IMR-90 (cell line): ENCODE measurements at regions not wholly inside any gene's neighbourhood (a gene's known extent, or its start where the extent isn't known, plus 50 kb on each side); places are given as distances from the start of the nearest gene placed in this dataset.

Experiments used
- ATAC-seq: fragments of 200-7000 bp; cut with Tn5 transposase; 2 replicates; pipeline ENCODE4 v1.9.1; 2020; ENCODE audit warnings: low read depth, mild to moderate bottlenecking, moderate library complexity
- BruUV-seq: library from RNA; stranded (reverse); fragments of 400-500 nt; replicated peaks from 2 replicates; lab custom pipeline; 2021; lab: Mats Ljungman, UMichigan
- CTCF ChIA-PET: fragments of 300-600 bp; formaldehyde crosslinking; extraction: SDS; loops from one replicate; lab custom pipeline; 2021; ENCODE audit warnings: antibody characterized with exemption; lab: Yijun Ruan, JAX
- POLR2A ChIA-PET: fragments of 300-600 bp; sonication (Branson Sonifier 250); formaldehyde crosslinking; loops from one replicate; lab custom pipeline; 2022; ENCODE audit warnings: antibody characterized with exemption; ENCODE audit not compliant: unreplicated experiment; lab: Charles Lee
- DNase-seq: peaks from one replicate; pipeline ENCODE4 v3.0.0; 2013
- H2AFZ ChIP-seq: replicated peaks from 2 replicates; pipeline ENCODE3; 2013; ENCODE audit warnings: low read length, mild to moderate bottlenecking; ENCODE audit not compliant: poor library complexity
- H2AK5ac ChIP-seq: 2 replicates; pipeline ENCODE4 v1.6.1; 2013; ENCODE audit warnings: low read depth, low read length, inconsistent platforms
- H2AK9ac ChIP-seq: replicated peaks from 2 replicates; pipeline ENCODE3; 2013; ENCODE audit warnings: mild to moderate bottlenecking, low read depth, low read length, moderate library complexity; ENCODE audit not compliant: poor library complexity
- H2BK120ac ChIP-seq: 2 replicates; pipeline ENCODE4 v1.6.1; 2013; ENCODE audit warnings: low read depth, low read length, inconsistent platforms
- H2BK15ac ChIP-seq: 3 replicates; pipeline ENCODE4 v1.6.1; 2013; ENCODE audit warnings: low read depth, low read length, inconsistent platforms
- H2BK20ac ChIP-seq: 2 replicates; pipeline ENCODE4 v1.6.1; 2013; ENCODE audit warnings: low read depth, mild to moderate bottlenecking, inconsistent platforms, low read length, moderate library complexity
- H2BK5ac ChIP-seq: 2 replicates; pipeline ENCODE4 v1.6.1; 2013; ENCODE audit warnings: mild to moderate bottlenecking, low read depth, low read length, inconsistent platforms; ENCODE audit not compliant: poor library complexity, severe bottlenecking
- H3K14ac ChIP-seq: replicated peaks from 2 replicates; pipeline ENCODE4 v1.6.1; 2013; ENCODE audit warnings: low read depth, low read length, inconsistent platforms
- H3K18ac ChIP-seq: 2 replicates; pipeline ENCODE4 v1.6.1; 2013; ENCODE audit warnings: low read depth, low read length, control low read depth
- H3K23ac ChIP-seq: 2 replicates; pipeline ENCODE4 v1.6.1; 2013; ENCODE audit warnings: low read depth, low read length, inconsistent platforms
- H3K27ac ChIP-seq: 2 replicates; pipeline ENCODE4 v1.5.1; 2013; ENCODE audit warnings: mild to moderate bottlenecking, control low read depth, low read length; ENCODE audit not compliant: insufficient read depth
- H3K27me3 ChIP-seq: 2 replicates; pipeline ENCODE4 v1.6.1; 2013; ENCODE audit warnings: low read length; ENCODE audit not compliant: control insufficient read depth, insufficient read depth
- H3K36me3 ChIP-seq: 2 replicates; pipeline ENCODE4 v1.6.1; 2013; ENCODE audit warnings: low read length, mixed read lengths; ENCODE audit not compliant: control insufficient read depth, insufficient read depth
- H3K4ac ChIP-seq: 2 replicates; pipeline ENCODE4 v1.6.1; 2013; ENCODE audit warnings: low read depth, low read length, inconsistent platforms
- H3K4me1 ChIP-seq: 2 replicates; pipeline ENCODE4 v1.6.1; 2013; ENCODE audit warnings: low read length, mixed read lengths; ENCODE audit not compliant: control insufficient read depth, insufficient read depth
- H3K4me2 ChIP-seq: 2 replicates; pipeline ENCODE4 v1.6.1; 2013; ENCODE audit warnings: low read depth, mild to moderate bottlenecking, control low read depth, low read length, moderate library complexity
- H3K4me3 ChIP-seq: 2 replicates; pipeline ENCODE4 v1.5.1; 2013; ENCODE audit warnings: low read depth, mild to moderate bottlenecking, control low read depth, low read length, moderate library complexity; ENCODE audit not compliant: insufficient read depth
- H3K56ac ChIP-seq: 2 replicates; pipeline ENCODE4 v1.6.1; 2013; ENCODE audit warnings: low read length, inconsistent platforms; ENCODE audit not compliant: insufficient read depth; ENCODE audit errors: extremely low read depth
- H3K79me1 ChIP-seq, 2 experiments: 2 replicates each; pipeline ENCODE4 v1.6.1; 2013; ENCODE audit warnings: low read length in 2 of 2, inconsistent platforms in 1 of 2, low read depth in 1 of 2
- H3K9ac ChIP-seq: 2 replicates; pipeline ENCODE4 v1.6.1; 2013; ENCODE audit warnings: low read depth, low read length, control low read depth
- H3K9me1 ChIP-seq: 2 replicates; pipeline ENCODE4 v1.6.1; 2013; ENCODE audit warnings: low read length, inconsistent platforms; ENCODE audit not compliant: insufficient read depth
- H3K9me3 ChIP-seq: 2 replicates; pipeline ENCODE4 v1.6.1; 2013; ENCODE audit warnings: low read length; ENCODE audit not compliant: control insufficient read depth, insufficient read depth
- H4K20me1 ChIP-seq: 2 replicates; pipeline ENCODE4 v1.6.1; 2013; ENCODE audit warnings: low read length, inconsistent platforms; ENCODE audit not compliant: insufficient read depth
- H4K5ac ChIP-seq: 2 replicates; pipeline ENCODE4 v1.6.1; 2013; ENCODE audit warnings: mild to moderate bottlenecking, low read depth, low read length, control low read depth
- H4K8ac ChIP-seq, 2 experiments: 2 replicates each; pipeline ENCODE4 v1.6.1; 2013; ENCODE audit warnings: low read depth in 2 of 2, low read length in 2 of 2, control low read depth in 1 of 2, inconsistent platforms in 1 of 2
- H4K91ac ChIP-seq: 2 replicates; pipeline ENCODE4 v1.6.1; 2013; ENCODE audit warnings: low read depth, low read length, inconsistent platforms; ENCODE audit not compliant: insufficient read depth
- BHLHE40 ChIP-seq: fragments of 150-350 bp; IDR thresholded peaks from 2 replicates; pipeline ENCODE4 v1.6.1; 2016; ENCODE audit warnings: mild to moderate bottlenecking, low read depth, low read length
- CEBPB ChIP-seq: IDR thresholded peaks from 2 replicates; pipeline ENCODE4 v1.6.1; 2012; ENCODE audit warnings: low read depth, low read length, improper control_type of control experiment
- CHD1 ChIP-seq: IDR thresholded peaks from 2 replicates; pipeline ENCODE4 v1.6.1; 2012; ENCODE audit warnings: low read depth, low read length, improper control_type of control experiment
- CTCF ChIP-seq: conservative IDR thresholded peaks from 2 replicates; pipeline ENCODE4 v1.5.1; 2012; ENCODE audit warnings: mild to moderate bottlenecking, low read depth, low read length, improper control_type of control experiment
- ELK1 ChIP-seq: fragments of 150-350 bp; IDR thresholded peaks from 2 replicates; pipeline ENCODE4 v1.6.1; 2016; ENCODE audit warnings: low read depth, mild to moderate bottlenecking, low read length, moderate library complexity, borderline replicate concordance
- FOS ChIP-seq: fragments of 150-350 bp; IDR thresholded peaks from 2 replicates; pipeline ENCODE4 v1.6.1; 2016; ENCODE audit warnings: low read depth, low read length
- MAFK ChIP-seq: IDR thresholded peaks from 2 replicates; pipeline ENCODE4 v1.6.1; 2012; ENCODE audit warnings: low read depth, low read length, improper control_type of control experiment
- MAZ ChIP-seq: IDR thresholded peaks from 2 replicates; pipeline ENCODE4 v1.6.1; 2012; ENCODE audit warnings: low read depth, mild to moderate bottlenecking, low read length, improper control_type of control experiment, moderate library complexity, borderline replicate concordance
- MXI1 ChIP-seq: IDR thresholded peaks from 2 replicates; pipeline ENCODE4 v1.6.1; 2012; ENCODE audit warnings: low read depth, mild to moderate bottlenecking, low read length, moderate library complexity, borderline replicate concordance
- NFE2L2 ChIP-seq: fragments of 150-350 bp; IDR thresholded peaks from 2 replicates; pipeline ENCODE4 v1.6.1; 2016; ENCODE audit warnings: low read depth, mild to moderate bottlenecking, low read length
- POLR2A ChIP-seq: IDR thresholded peaks from 2 replicates; pipeline ENCODE4 v1.6.1; 2012; ENCODE audit warnings: mild to moderate bottlenecking, low read depth, low read length
- RAD21 ChIP-seq: IDR thresholded peaks from 2 replicates; pipeline ENCODE4 v1.6.1; 2012; ENCODE audit warnings: low read length, improper control_type of control experiment
- RCOR1 ChIP-seq: IDR thresholded peaks from 2 replicates; pipeline ENCODE4 v1.6.1; 2012; ENCODE audit warnings: mild to moderate bottlenecking, low read length, improper control_type of control experiment; ENCODE audit not compliant: insufficient replicate concordance
- RFX5 ChIP-seq: IDR thresholded peaks from 2 replicates; pipeline ENCODE4 v1.8.0; 2012; ENCODE audit warnings: low read depth, mild to moderate bottlenecking, low read length, moderate library complexity
- SMC3 ChIP-seq: fragments of 150-350 bp; IDR thresholded peaks from 2 replicates; pipeline ENCODE4 v1.6.1; 2016; ENCODE audit warnings: low read depth, mild to moderate bottlenecking, antibody characterized with exemption, low read length, moderate library complexity
- USF2 ChIP-seq: fragments of 150-350 bp; IDR thresholded peaks from 2 replicates; pipeline ENCODE4 v1.6.1; 2017; ENCODE audit warnings: mild to moderate bottlenecking, antibody characterized with exemption, low read length, low read depth
- WGBS, 2 experiments: methylation state at CpG; one replicate each; pipeline versions ENCODE4 v1.1.5 to v1.1.7; 2013; ENCODE audit warnings: missing lambda C conversion rate in 2 of 2; ENCODE audit not compliant: insufficient read length in 1 of 2; ENCODE audit errors: extremely low coverage in 2 of 2; 5-methylcytosine and 5-hydroxymethylcytosine counted together
- dilution Hi-C: fragments of 300-500 bp; cut with HindIII; formaldehyde crosslinking; loops from one replicate; pipeline ENCODE4 v1.14.3; 2018; ENCODE audit warnings: low sequenced_read_pairs; ENCODE audit not compliant: unreplicated experiment
- in situ Hi-C: fragments of 300-500 bp; cut with MboI; formaldehyde crosslinking; loops from 3 replicates; pipeline ENCODE4 v1.14.3; 2019; ENCODE audit warnings: low sequenced_read_pairs, inconsistent platforms, mixed read lengths
- intact Hi-C: fragments of 100-400 bp; cut with micrococcal nuclease; formaldehyde crosslinking; loops from 2 replicates; pipeline ENCODE4 v1.10.0; 2022

GRCh38 chr22:27560781-27561180 lies 240.8 kb downstream of the MN1 start:
- no peak overlapping the region for H3K56ac ChIP-seq
- H4K5ac ChIP-seq = no peak overlapping the region
- H3K14ac ChIP-seq = no peak overlapping the region
- H2AFZ ChIP-seq = no peak overlapping the region
- dilution Hi-C loops (no loop called here), intact Hi-C loops (no loop called here), in situ Hi-C loops (no loop called here)
- peaks cover 3% of the 10 kb centered on the region for H3K9me3 ChIP-seq
- no peak overlapping the region for H2AK9ac ChIP-seq
- DNase-seq = no peak
- no peak overlapping the region for H3K4me2 ChIP-seq
- H4K20me1 ChIP-seq = no peaks in the 10 kb centered on the region
- H2BK20ac ChIP-seq = no peak overlapping the region
- no peak overlapping the region for H3K9ac ChIP-seq
- CTCF ChIA-PET = no interaction called here
- H2BK15ac ChIP-seq = no peak overlapping the region
- H3K4me3 ChIP-seq = no peak overlapping the region
- POLR2A ChIA-PET = no interaction called here
- no peaks in the 10 kb centered on the region for H3K36me3 ChIP-seq
- no peak overlapping the region for H3K23ac ChIP-seq
- peaks cover 31% of the 10 kb centered on the region for H3K27me3 ChIP-seq
- H3K4me1 ChIP-seq = no peaks in the 10 kb centered on the region
- no peak for TF ChIP-seq CEBPB
- TF ChIP-seq RCOR1 = no peak
- TF ChIP-seq SMC3 = no peak
- no peak for TF ChIP-seq CHD1
- TF ChIP-seq CTCF = no peak
- no peak for TF ChIP-seq POLR2A
- TF ChIP-seq FOS = no peak
- no peak for TF ChIP-seq MAFK
- TF ChIP-seq RFX5 = no peak
- TF ChIP-seq RAD21 = no peak
- no peak for TF ChIP-seq ELK1
- no peak for TF ChIP-seq MAZ
- TF ChIP-seq USF2 = no peak
- no peak for TF ChIP-seq MXI1
- no peak for TF ChIP-seq BHLHE40
- TF ChIP-seq NFE2L2 = no peak
- H3K18ac ChIP-seq = no peak overlapping the region
- no peak for ATAC-seq
- H3K79me1 ChIP-seq = no peaks in the 10 kb centered on the region
- H2BK120ac ChIP-seq = no peak overlapping the region
- H4K8ac ChIP-seq = no peak overlapping the region
- no peaks in the 10 kb centered on the region for H3K9me1 ChIP-seq
- H3K27ac ChIP-seq = no peak overlapping the region
- no TSS peak for BruUV-seq
- no peak overlapping the region for H2AK5ac ChIP-seq
- H2BK5ac ChIP-seq = no peak overlapping the region
- WGBS, 2 experiments = 40% methylated on average over 1 of the region's 5 CpGs; no CpG with 5 or more reads in 1 of the 2 experiments
- no peak overlapping the region for H4K91ac ChIP-seq
- no peak overlapping the region for H3K4ac ChIP-seq
